ENCODE measurements at regions not wholly inside any gene's neighbourhood (a gene's known extent, or its start where the extent isn't known, plus 50 kb on each side); places are given as distances from the start of the nearest gene placed in this dataset.

- TF ChIP-seq EP300 (IDR thresholded peaks at IDR 0.05) = no peak
- no peak for TF ChIP-seq CTCF (IDR thresholded peaks at IDR 0.05)
- TF ChIP-seq POLR2AphosphoS5 (IDR thresholded peaks at IDR 0.05) = no peak
- TF ChIP-seq POLR2A (IDR thresholded peaks at IDR 0.05; ENCODE audit: low read depth) = no peak
These were observed 568.3 kb downstream of the KIF20B start for GRCh38 chr10:90269699-90270098.

Data from esophagus muscularis mucosa (tissue), 4 donors.